SK-N-SH (cell line): ENCODE measurements at regions not wholly inside any gene's neighbourhood (a gene's known extent, or its start where the extent isn't known, plus 50 kb on each side); places are given as distances from the start of the nearest gene placed in this dataset.

ENCODE experiments used
- CHD2 ChIP-seq: fragments of 150-350 bp; IDR thresholded peaks from 2 replicates; pipeline ENCODE4 v1.6.1; 2018; ENCODE audit warnings: low read length; ENCODE audit not compliant: partially characterized antibody
- CTCF ChIP-seq: fragments of 200-600 bp; sonication (generic); IDR thresholded peaks from 2 replicates; pipeline ENCODE4 v1.6.1; 2017; ENCODE audit warnings: antibody characterized with exemption, mild to moderate bottlenecking, moderate library complexity
- MAX ChIP-seq: IDR thresholded peaks from 2 replicates; pipeline ENCODE4 v1.4.0; 2012; ENCODE audit warnings: low read depth
- NFIC ChIP-seq: IDR thresholded peaks from 2 replicates; pipeline ENCODE4 v1.4.0; 2012; ENCODE audit warnings: borderline replicate concordance
- SMC3 ChIP-seq: IDR thresholded peaks from 2 replicates; pipeline ENCODE4 v1.6.1; 2012; ENCODE audit warnings: low read depth, low read length, improper control_type of control experiment
- TF ChIP-seq, protein P1 (sequence below): IDR thresholded peaks from 2 replicates; pipeline ENCODE4 v1.6.1; 2012; ENCODE audit warnings: mild to moderate bottlenecking, low read depth, low read length, moderate library complexity

DNA sequence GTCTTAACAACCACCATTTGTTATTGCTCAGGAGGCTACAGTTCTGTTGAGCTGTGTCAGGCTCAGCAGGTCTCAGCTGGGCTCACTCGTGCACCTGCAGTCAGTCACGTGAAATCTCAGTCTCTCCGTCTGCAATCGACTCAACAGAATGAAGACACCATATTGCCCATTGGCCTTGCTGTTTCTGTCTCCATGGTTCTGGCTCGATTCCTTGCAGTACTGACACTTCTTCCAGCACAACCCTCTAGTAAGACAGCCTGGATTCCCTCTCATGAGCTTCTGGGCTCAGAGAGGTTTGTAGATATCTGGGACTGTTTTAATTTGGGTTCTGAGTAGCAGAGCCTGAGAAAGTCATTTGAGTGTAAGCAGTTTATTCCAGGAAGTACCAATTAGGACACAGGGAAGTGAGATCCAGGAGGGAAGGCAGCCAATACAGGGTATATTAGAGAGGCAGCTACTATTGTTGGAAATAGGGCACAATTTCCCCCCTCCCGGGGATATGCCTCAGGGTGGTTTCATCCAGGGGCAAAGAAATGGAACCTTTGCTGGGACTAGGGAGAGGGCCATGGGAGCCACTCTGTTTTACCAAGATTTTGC is 87.4 kb upstream of the RALGAPA2 start:
- no peak for TF ChIP-seq SMC3
- TF ChIP-seq CTCF, result no peak
- TF ChIP-seq NFIC, result no peak
- TF ChIP-seq MAX, result no peak
- TF ChIP-seq CHD2, result no peak
- TF ChIP-seq, protein P1, sequence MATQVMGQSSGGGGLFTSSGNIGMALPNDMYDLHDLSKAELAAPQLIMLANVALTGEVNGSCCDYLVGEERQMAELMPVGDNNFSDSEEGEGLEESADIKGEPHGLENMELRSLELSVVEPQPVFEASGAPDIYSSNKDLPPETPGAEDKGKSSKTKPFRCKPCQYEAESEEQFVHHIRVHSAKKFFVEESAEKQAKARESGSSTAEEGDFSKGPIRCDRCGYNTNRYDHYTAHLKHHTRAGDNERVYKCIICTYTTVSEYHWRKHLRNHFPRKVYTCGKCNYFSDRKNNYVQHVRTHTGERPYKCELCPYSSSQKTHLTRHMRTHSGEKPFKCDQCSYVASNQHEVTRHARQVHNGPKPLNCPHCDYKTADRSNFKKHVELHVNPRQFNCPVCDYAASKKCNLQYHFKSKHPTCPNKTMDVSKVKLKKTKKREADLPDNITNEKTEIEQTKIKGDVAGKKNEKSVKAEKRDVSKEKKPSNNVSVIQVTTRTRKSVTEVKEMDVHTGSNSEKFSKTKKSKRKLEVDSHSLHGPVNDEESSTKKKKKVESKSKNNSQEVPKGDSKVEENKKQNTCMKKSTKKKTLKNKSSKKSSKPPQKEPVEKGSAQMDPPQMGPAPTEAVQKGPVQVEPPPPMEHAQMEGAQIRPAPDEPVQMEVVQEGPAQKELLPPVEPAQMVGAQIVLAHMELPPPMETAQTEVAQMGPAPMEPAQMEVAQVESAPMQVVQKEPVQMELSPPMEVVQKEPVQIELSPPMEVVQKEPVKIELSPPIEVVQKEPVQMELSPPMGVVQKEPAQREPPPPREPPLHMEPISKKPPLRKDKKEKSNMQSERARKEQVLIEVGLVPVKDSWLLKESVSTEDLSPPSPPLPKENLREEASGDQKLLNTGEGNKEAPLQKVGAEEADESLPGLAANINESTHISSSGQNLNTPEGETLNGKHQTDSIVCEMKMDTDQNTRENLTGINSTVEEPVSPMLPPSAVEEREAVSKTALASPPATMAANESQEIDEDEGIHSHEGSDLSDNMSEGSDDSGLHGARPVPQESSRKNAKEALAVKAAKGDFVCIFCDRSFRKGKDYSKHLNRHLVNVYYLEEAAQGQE, result no peak
